ENCODE measurements at regions not wholly inside any gene's neighbourhood (a gene's known extent, or its start where the extent isn't known, plus 50 kb on each side); places are given as distances from the start of the nearest gene placed in this dataset.

GRCh38 chr5:23330726-23331125, 176.7 kb upstream of the PRDM9 start:
- no peak overlapping the region for H3K4ac ChIP-seq (ENCODE audit: low read length)
- no peaks in the 10 kb centered on the region for H3K79me1 ChIP-seq (ENCODE audit: low read depth, low read length)
- no peak for DNase-seq (ENCODE audit: low spot score)
- no peaks in the 10 kb centered on the region for H3K36me3 ChIP-seq (replicated peaks in 1 of 2; ENCODE audit: control insufficient read depth in 2 of 2, insufficient read depth in 2 of 2, low read length in 2 of 2)
- H2BK15ac ChIP-seq (ENCODE audit: low read length): no peak overlapping the region
- no peak overlapping the region for H4K91ac ChIP-seq (ENCODE audit: low read depth, low read length, poor library complexity)
- no peak overlapping the region for H3K9ac ChIP-seq (ENCODE audit: low read depth, low read length, poor library complexity)
- H3K27me3 ChIP-seq (ENCODE audit: control insufficient read depth in 3 of 3, insufficient read depth in 3 of 3, low read depth in 1 of 3, low read length in 3 of 3): no peaks in the 10 kb centered on the region
- H3K27ac ChIP-seq (replicated peaks; ENCODE audit: low read length): no peak overlapping the region
- no peak overlapping the region for H2AFZ ChIP-seq (ENCODE audit: low read length)
- no peak overlapping the region for H2AK5ac ChIP-seq (ENCODE audit: low read depth, low read length)
- H3K4me3 ChIP-seq (ENCODE audit: low read length in 2 of 2): no peak overlapping the region
- no peak overlapping the region for H2BK120ac ChIP-seq (ENCODE audit: low read depth, low read length)
- no peak overlapping the region for H4K8ac ChIP-seq (ENCODE audit: low read depth, low read length)
- H2BK12ac ChIP-seq (ENCODE audit: low read length): no peak overlapping the region
- H3K23ac ChIP-seq (ENCODE audit: low read depth, low read length, poor library complexity): no peak overlapping the region
- H2BK5ac ChIP-seq (ENCODE audit: low read length): no peak overlapping the region
- H3K4me1 ChIP-seq (ENCODE audit: control insufficient read depth in 2 of 2, insufficient read depth in 1 of 2, low read depth in 1 of 2, low read length in 2 of 2): no peaks in the 10 kb centered on the region
- no peaks in the 10 kb centered on the region for H3K9me3 ChIP-seq (replicated peaks in 1 of 2; ENCODE audit: control insufficient read depth in 2 of 2, insufficient read depth in 1 of 2, low read depth in 1 of 2, low read length in 2 of 2)
- no peak overlapping the region for H3K14ac ChIP-seq (ENCODE audit: low read length)
- no peak overlapping the region for H3K18ac ChIP-seq (ENCODE audit: low read length)
- no CpG with 5 or more reads among the region's 3 CpGs for WGBS, 2 donors (ENCODE audit: extremely low coverage in 2 of 2, insufficient read length in 2 of 2, insufficient replicate concordance in 1 of 2)
- no peak overlapping the region for H3K4me2 ChIP-seq (ENCODE audit: insufficient read depth, low read length, poor library complexity, severe bottlenecking)

GRCh38 chr5:23319901-23320300, 187.5 kb upstream of the PRDM9 start:
- Histone ChIP-seq H3K9me3 (replicated peaks in 1 of 2; ENCODE audit: control insufficient read depth in 2 of 2, insufficient read depth in 1 of 2, low read depth in 1 of 2, low read length in 2 of 2) (no peaks in the 10 kb centered on the region), H3K4me2 (ENCODE audit: insufficient read depth, low read length, poor library complexity, severe bottlenecking) (no peak overlapping the region), H2BK12ac (ENCODE audit: low read length) (no peak overlapping the region), H3K27ac (replicated peaks; ENCODE audit: low read length) (no peak overlapping the region), H2BK15ac (ENCODE audit: low read length) (no peak overlapping the region), H3K27me3 (ENCODE audit: control insufficient read depth in 3 of 3, insufficient read depth in 3 of 3, low read depth in 1 of 3, low read length in 3 of 3) (no peaks in the 10 kb centered on the region), H3K4me1 (ENCODE audit: control insufficient read depth in 2 of 2, insufficient read depth in 1 of 2, low read depth in 1 of 2, low read length in 2 of 2) (no peaks in the 10 kb centered on the region), H3K4me3 (ENCODE audit: low read length in 2 of 2) (no peak overlapping the region), H3K18ac (ENCODE audit: low read length) (no peak overlapping the region), H3K36me3 (replicated peaks in 1 of 2; ENCODE audit: control insufficient read depth in 2 of 2, insufficient read depth in 2 of 2, low read length in 2 of 2) (no peaks in the 10 kb centered on the region), H4K91ac (ENCODE audit: low read depth, low read length, poor library complexity) (no peak overlapping the region), H2AFZ (ENCODE audit: low read length) (no peak overlapping the region), H3K79me1 (ENCODE audit: low read depth, low read length) (no peaks in the 10 kb centered on the region), H2AK5ac (ENCODE audit: low read depth, low read length) (no peak overlapping the region), H3K14ac (ENCODE audit: low read length) (no peak overlapping the region), H2BK5ac (ENCODE audit: low read length) (no peak overlapping the region), H3K4ac (ENCODE audit: low read length) (no peak overlapping the region), H3K23ac (ENCODE audit: low read depth, low read length, poor library complexity) (no peak overlapping the region), H4K8ac (ENCODE audit: low read depth, low read length) (no peak overlapping the region), H3K9ac (ENCODE audit: low read depth, low read length, poor library complexity) (no peak overlapping the region), H2BK120ac (ENCODE audit: low read depth, low read length) (no peak overlapping the region)
- DNase-seq (ENCODE audit: low spot score): no peak
- WGBS, 2 donors (ENCODE audit: extremely low coverage in 2 of 2, insufficient read length in 2 of 2, insufficient replicate concordance in 1 of 2): no CpG with 5 or more reads among the region's 3 CpGs

GRCh38 chr5:23318960-23319359, 188.4 kb upstream of the PRDM9 start:
- Histone ChIP-seq H2BK12ac (ENCODE audit: low read length) (no peak overlapping the region), H4K8ac (ENCODE audit: low read depth, low read length) (no peak overlapping the region), H3K4me2 (ENCODE audit: insufficient read depth, low read length, poor library complexity, severe bottlenecking) (no peak overlapping the region), H2AK5ac (ENCODE audit: low read depth, low read length) (no peak overlapping the region), H3K36me3 (replicated peaks in 1 of 2; ENCODE audit: control insufficient read depth in 2 of 2, insufficient read depth in 2 of 2, low read length in 2 of 2) (no peaks in the 10 kb centered on the region), H3K4me1 (ENCODE audit: control insufficient read depth in 2 of 2, insufficient read depth in 1 of 2, low read depth in 1 of 2, low read length in 2 of 2) (no peaks in the 10 kb centered on the region), H2AFZ (ENCODE audit: low read length) (no peak overlapping the region), H3K23ac (ENCODE audit: low read depth, low read length, poor library complexity) (no peak overlapping the region), H3K9ac (ENCODE audit: low read depth, low read length, poor library complexity) (no peak overlapping the region), H3K14ac (ENCODE audit: low read length) (no peak overlapping the region), H2BK120ac (ENCODE audit: low read depth, low read length) (no peak overlapping the region), H3K27me3 (ENCODE audit: control insufficient read depth in 3 of 3, insufficient read depth in 3 of 3, low read depth in 1 of 3, low read length in 3 of 3) (no peaks in the 10 kb centered on the region), H3K4me3 (ENCODE audit: low read length in 2 of 2) (no peak overlapping the region), H3K79me1 (ENCODE audit: low read depth, low read length) (no peaks in the 10 kb centered on the region), H2BK5ac (ENCODE audit: low read length) (no peak overlapping the region), H3K27ac (replicated peaks; ENCODE audit: low read length) (no peak overlapping the region), H4K91ac (ENCODE audit: low read depth, low read length, poor library complexity) (no peak overlapping the region), H2BK15ac (ENCODE audit: low read length) (no peak overlapping the region), H3K4ac (ENCODE audit: low read length) (no peak overlapping the region), H3K18ac (ENCODE audit: low read length) (no peak overlapping the region), H3K9me3 (replicated peaks in 1 of 2; ENCODE audit: control insufficient read depth in 2 of 2, insufficient read depth in 1 of 2, low read depth in 1 of 2, low read length in 2 of 2) (no peaks in the 10 kb centered on the region)
- whole genome bisulfite sequencing, 2 donors (ENCODE audit: extremely low coverage in 2 of 2, insufficient read length in 2 of 2, insufficient replicate concordance in 1 of 2): no CpG with 5 or more reads among the region's 2 CpGs
- no peak for DNase-seq (ENCODE audit: low spot score)

GRCh38 chr5:23318166-23318565, 189.2 kb upstream of the PRDM9 start:
- WGBS, 2 donors (ENCODE audit: extremely low coverage in 2 of 2, insufficient read length in 2 of 2, insufficient replicate concordance in 1 of 2): no CpG with 5 or more reads among the region's 1 CpG
- no peak for DNase-seq (ENCODE audit: low spot score)
- Histone ChIP-seq H3K4ac (ENCODE audit: low read length) (no peak overlapping the region), H4K91ac (ENCODE audit: low read depth, low read length, poor library complexity) (no peak overlapping the region), H3K18ac (ENCODE audit: low read length) (no peak overlapping the region), H3K4me1 (ENCODE audit: control insufficient read depth in 2 of 2, insufficient read depth in 1 of 2, low read depth in 1 of 2, low read length in 2 of 2) (no peaks in the 10 kb centered on the region), H3K14ac (ENCODE audit: low read length) (no peak overlapping the region), H3K9ac (ENCODE audit: low read depth, low read length, poor library complexity) (no peak overlapping the region), H4K8ac (ENCODE audit: low read depth, low read length) (no peak overlapping the region), H2AFZ (ENCODE audit: low read length) (no peak overlapping the region), H3K27me3 (ENCODE audit: control insufficient read depth in 3 of 3, insufficient read depth in 3 of 3, low read depth in 1 of 3, low read length in 3 of 3) (no peaks in the 10 kb centered on the region), H2BK120ac (ENCODE audit: low read depth, low read length) (no peak overlapping the region), H3K4me2 (ENCODE audit: insufficient read depth, low read length, poor library complexity, severe bottlenecking) (no peak overlapping the region), H2BK15ac (ENCODE audit: low read length) (no peak overlapping the region), H2AK5ac (ENCODE audit: low read depth, low read length) (no peak overlapping the region), H2BK12ac (ENCODE audit: low read length) (no peak overlapping the region), H3K23ac (ENCODE audit: low read depth, low read length, poor library complexity) (no peak overlapping the region), H3K36me3 (replicated peaks in 1 of 2; ENCODE audit: control insufficient read depth in 2 of 2, insufficient read depth in 2 of 2, low read length in 2 of 2) (no peaks in the 10 kb centered on the region), H3K4me3 (ENCODE audit: low read length in 2 of 2) (no peak overlapping the region), H3K79me1 (ENCODE audit: low read depth, low read length) (no peaks in the 10 kb centered on the region), H3K27ac (replicated peaks; ENCODE audit: low read length) (no peak overlapping the region), H3K9me3 (replicated peaks in 1 of 2; ENCODE audit: control insufficient read depth in 2 of 2, insufficient read depth in 1 of 2, low read depth in 1 of 2, low read length in 2 of 2) (no peaks in the 10 kb centered on the region), H2BK5ac (ENCODE audit: low read length) (no peak overlapping the region)
